Liver (tissue), 3 donors: ENCODE measurements at regions not wholly inside any gene's neighbourhood (a gene's known extent, or its start where the extent isn't known, plus 50 kb on each side); places are given as distances from the start of the nearest gene placed in this dataset.

Experiments
- FOXA1 ChIP-seq: IDR thresholded peaks from 2 replicates; pipeline ENCODE4 v1.6.1; 2016; ENCODE audit warnings: antibody characterized with exemption
- GABPA ChIP-seq, 2 donors: IDR thresholded peaks in 1 of 2; conservative IDR thresholded peaks in 1 of 2; 2 replicates each; pipeline ENCODE4 v1.6.1; 2016; ENCODE audit warnings: antibody characterized with exemption in 2 of 2, mild to moderate bottlenecking in 1 of 2, moderate library complexity in 1 of 2
- MAX ChIP-seq: IDR thresholded peaks from 2 replicates; pipeline ENCODE4 v1.6.1; 2016; ENCODE audit warnings: antibody characterized with exemption
- RAD21 ChIP-seq, 2 donors: IDR thresholded peaks; 2 replicates each; pipeline ENCODE4 v1.6.1; 2016; ENCODE audit warnings: antibody characterized with exemption in 2 of 2, mild to moderate bottlenecking in 2 of 2
- RXRA ChIP-seq, 2 donors: IDR thresholded peaks; 2 replicates each; pipeline ENCODE4 v1.6.1; 2017 to 2018; ENCODE audit warnings: antibody characterized with exemption in 2 of 2, mild to moderate bottlenecking in 1 of 2
- TF ChIP-seq, protein P1 (sequence below): fragments of 150-350 bp; IDR thresholded peaks from 2 replicates; pipeline ENCODE4 v1.5.1; 2017; ENCODE audit warnings: improper control_type of control experiment, low read depth, low read length; ENCODE audit not compliant: missing input control
- donor health status: healthy.
- donor health status: healthy.

DNA sequence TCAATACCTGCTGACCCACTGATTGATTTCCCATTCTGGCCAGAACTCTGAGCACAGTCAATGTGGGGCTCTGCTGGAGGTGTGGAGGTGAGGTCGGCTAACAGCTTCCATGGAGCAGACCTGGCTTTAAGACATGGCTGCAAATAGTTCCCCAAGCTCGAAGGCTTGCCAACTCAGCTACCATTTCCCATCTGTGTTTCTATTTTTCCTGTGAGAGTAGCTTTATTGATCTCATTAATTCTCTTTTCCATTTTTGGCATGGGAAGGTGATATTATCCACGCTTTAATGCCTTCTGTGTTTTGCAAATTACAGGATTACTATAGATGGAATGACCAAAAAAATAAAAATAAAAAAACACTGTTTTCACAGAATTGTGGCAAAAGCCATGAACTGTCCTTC lies 151.6 kb upstream of the XYLT1 start:
- TF ChIP-seq, protein P1, sequence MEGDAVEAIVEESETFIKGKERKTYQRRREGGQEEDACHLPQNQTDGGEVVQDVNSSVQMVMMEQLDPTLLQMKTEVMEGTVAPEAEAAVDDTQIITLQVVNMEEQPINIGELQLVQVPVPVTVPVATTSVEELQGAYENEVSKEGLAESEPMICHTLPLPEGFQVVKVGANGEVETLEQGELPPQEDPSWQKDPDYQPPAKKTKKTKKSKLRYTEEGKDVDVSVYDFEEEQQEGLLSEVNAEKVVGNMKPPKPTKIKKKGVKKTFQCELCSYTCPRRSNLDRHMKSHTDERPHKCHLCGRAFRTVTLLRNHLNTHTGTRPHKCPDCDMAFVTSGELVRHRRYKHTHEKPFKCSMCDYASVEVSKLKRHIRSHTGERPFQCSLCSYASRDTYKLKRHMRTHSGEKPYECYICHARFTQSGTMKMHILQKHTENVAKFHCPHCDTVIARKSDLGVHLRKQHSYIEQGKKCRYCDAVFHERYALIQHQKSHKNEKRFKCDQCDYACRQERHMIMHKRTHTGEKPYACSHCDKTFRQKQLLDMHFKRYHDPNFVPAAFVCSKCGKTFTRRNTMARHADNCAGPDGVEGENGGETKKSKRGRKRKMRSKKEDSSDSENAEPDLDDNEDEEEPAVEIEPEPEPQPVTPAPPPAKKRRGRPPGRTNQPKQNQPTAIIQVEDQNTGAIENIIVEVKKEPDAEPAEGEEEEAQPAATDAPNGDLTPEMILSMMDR, result no peak
- no peak for TF ChIP-seq GABPA (IDR thresholded peaks at IDR 0.05 in 1 of 2, conservative IDR thresholded peaks at IDR 0.05 in 1 of 2)
- no peak for TF ChIP-seq RAD21 (IDR thresholded peaks at IDR 0.05)
- no peak for TF ChIP-seq FOXA1
- no peak for TF ChIP-seq MAX
- no peak for TF ChIP-seq RXRA (IDR thresholded peaks at IDR 0.05)
